Neural cell (in vitro differentiated cells): ENCODE measurements at regions not wholly inside any gene's neighbourhood (a gene's known extent, or its start where the extent isn't known, plus 50 kb on each side); places are given as distances from the start of the nearest gene placed in this dataset.

Experiments
- H2AFZ ChIP-seq: fragments of 200-600, 300-800 bp; sonication (generic), shearing (Covaris generic); 2 replicates; pipeline ENCODE4 v1.6.0; 2014; ENCODE audit warnings: low read depth, mild to moderate bottlenecking, antibody characterized with exemption, low read length, moderate library complexity
- H3F3A ChIP-seq: fragments of 200-600 bp; shearing (Covaris generic); 2 replicates; pipeline ENCODE4 v1.6.1; 2016; ENCODE audit warnings: mild to moderate bottlenecking, moderate library complexity, mixed read lengths, antibody characterized with exemption, low read length; ENCODE audit not compliant: insufficient read depth, poor library complexity, severe bottlenecking
- H3K27ac ChIP-seq: fragments of 200-600, 300-800 bp; sonication (generic), shearing (Covaris generic); 2 replicates; pipeline ENCODE4 v1.5.1; 2014; ENCODE audit warnings: mild to moderate bottlenecking, low read length, moderate library complexity
- H3K27me3 ChIP-seq: fragments of 300-800, 200-600 bp; sonication (generic), shearing (Covaris generic); 2 replicates; pipeline ENCODE4 v1.6.0; 2014; ENCODE audit warnings: mild to moderate bottlenecking, low read depth, low read length, moderate library complexity; ENCODE audit not compliant: insufficient read depth
- H3K36me3 ChIP-seq: fragments of 300-800, 200-600 bp; sonication (generic), shearing (Covaris generic); 2 replicates; pipeline ENCODE4 v1.5.1; 2014; ENCODE audit warnings: mild to moderate bottlenecking, antibody characterized with exemption, low read length, moderate library complexity; ENCODE audit not compliant: insufficient read depth
- H3K4me2 ChIP-seq: fragments of 300-800, 200-600 bp; sonication (generic), shearing (Covaris generic); 2 replicates; pipeline ENCODE4 v1.6.0; 2014; ENCODE audit warnings: mild to moderate bottlenecking, low read length
- H3K4me3 ChIP-seq: fragments of 300-800, 200-600 bp; sonication (generic), shearing (Covaris generic); 2 replicates; pipeline ENCODE4 v1.5.1; 2014; ENCODE audit warnings: mild to moderate bottlenecking, low read length, moderate library complexity
- H3K79me2 ChIP-seq: fragments of 200-600 bp; shearing (Covaris generic); replicated peaks from 2 replicates; pipeline ENCODE4 v1.6.0; 2014; ENCODE audit warnings: mild to moderate bottlenecking, low read length, moderate library complexity; ENCODE audit not compliant: insufficient read depth
- H3K9ac ChIP-seq: fragments of 300-800, 200-600 bp; sonication (generic), shearing (Covaris generic); 2 replicates; pipeline ENCODE4 v1.6.1; 2016; ENCODE audit warnings: mild to moderate bottlenecking, low read length, mixed read lengths
- H3K9me2 ChIP-seq: fragments of 200-600 bp; shearing (Covaris generic); 2 replicates; pipeline ENCODE4 v1.6.1; 2016; ENCODE audit warnings: mild to moderate bottlenecking, low read length, mixed read lengths; ENCODE audit not compliant: insufficient read depth
- H3K9me3 ChIP-seq: fragments of 200-600, 300-800 bp; sonication (generic), shearing (Covaris generic); 2 replicates; pipeline ENCODE4 v1.6.1; 2016; ENCODE audit warnings: mild to moderate bottlenecking, mixed run types, low read length, moderate library complexity, mixed read lengths
- H4K20me1 ChIP-seq: fragments of 200-600 bp; shearing (Covaris generic); 2 replicates; pipeline ENCODE4 v1.6.1; 2016; ENCODE audit warnings: mild to moderate bottlenecking, mixed run types; ENCODE audit not compliant: insufficient read depth
- EP300 ChIP-seq: fragments of 450-650 bp; conservative IDR thresholded peaks from 2 replicates; pipeline ENCODE4 v1.6.1; 2014; ENCODE audit warnings: antibody characterized with exemption, mild to moderate bottlenecking, moderate library complexity; ENCODE audit not compliant: poor library complexity, severe bottlenecking
- EZH2 ChIP-seq: fragments of 200-600, 300-800 bp; shearing (Covaris generic), sonication (generic); IDR thresholded peaks from 2 replicates; pipeline ENCODE4 v1.6.1; 2014; ENCODE audit warnings: antibody characterized with exemption, low read length, borderline replicate concordance, mild to moderate bottlenecking; ENCODE audit not compliant: insufficient read depth, poor library complexity, severe bottlenecking
- MXI1 ChIP-seq: fragments of 450-650 bp; conservative IDR thresholded peaks from 2 replicates; pipeline ENCODE4 v1.6.1; 2014; ENCODE audit warnings: antibody characterized with exemption, mild to moderate bottlenecking; ENCODE audit not compliant: poor library complexity, severe bottlenecking
- POLR2AphosphoS5 ChIP-seq: IDR thresholded peaks from 2 replicates; pipeline ENCODE4 v1.6.1; 2012
- RAD21 ChIP-seq: fragments of 450-650 bp; conservative IDR thresholded peaks from 2 replicates; pipeline ENCODE4 v1.6.1; 2014; ENCODE audit warnings: antibody characterized with exemption, mild to moderate bottlenecking, moderate library complexity
- SMC3 ChIP-seq: fragments of 450-650 bp; conservative IDR thresholded peaks from 2 replicates; pipeline ENCODE4 v1.6.1; 2014; ENCODE audit warnings: antibody characterized with exemption, mild to moderate bottlenecking, moderate library complexity; ENCODE audit not compliant: poor library complexity
- TAF1 ChIP-seq: IDR thresholded peaks from 2 replicates; pipeline ENCODE4 v1.6.1; 2012; ENCODE audit warnings: low read depth
- TF ChIP-seq, protein P1 (sequence below): fragments of 450-650 bp; IDR thresholded peaks from 2 replicates; pipeline ENCODE4 v1.5.1; 2014; ENCODE audit warnings: antibody characterized with exemption, mild to moderate bottlenecking, moderate library complexity; ENCODE audit not compliant: poor library complexity, severe bottlenecking
- TF ChIP-seq, protein P2 (sequence below): IDR thresholded peaks from 2 replicates; pipeline ENCODE4 v1.6.1; 2012; ENCODE audit warnings: borderline replicate concordance

DNA sequence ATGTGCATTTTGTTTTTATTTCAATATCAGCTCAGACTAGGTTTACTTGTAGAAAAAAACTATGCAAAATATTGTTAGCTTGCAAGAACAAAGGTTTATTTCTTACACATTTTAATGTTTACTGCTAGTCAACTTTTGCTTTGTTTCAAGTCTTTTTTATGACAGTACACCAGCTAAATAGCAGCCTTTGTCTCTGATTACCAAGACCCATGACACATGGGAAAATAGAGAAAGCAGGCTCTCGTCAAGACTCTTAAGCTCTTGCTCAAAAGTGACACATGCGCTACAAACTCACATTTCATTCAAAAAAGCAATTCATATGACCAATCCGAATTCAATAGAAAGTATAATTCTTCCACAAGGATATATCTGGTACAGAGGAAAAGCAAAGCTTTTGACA is 642.3 kb upstream of the SLITRK1 start:
- H3K9ac ChIP-seq = no peak overlapping the region
- TF ChIP-seq EZH2 (no peak), SMC3 (no peak), EP300 (no peak), MXI1 (no peak), RAD21 (no peak), POLR2AphosphoS5 (no peak), TAF1 (no peak)
- TF ChIP-seq, protein P1, sequence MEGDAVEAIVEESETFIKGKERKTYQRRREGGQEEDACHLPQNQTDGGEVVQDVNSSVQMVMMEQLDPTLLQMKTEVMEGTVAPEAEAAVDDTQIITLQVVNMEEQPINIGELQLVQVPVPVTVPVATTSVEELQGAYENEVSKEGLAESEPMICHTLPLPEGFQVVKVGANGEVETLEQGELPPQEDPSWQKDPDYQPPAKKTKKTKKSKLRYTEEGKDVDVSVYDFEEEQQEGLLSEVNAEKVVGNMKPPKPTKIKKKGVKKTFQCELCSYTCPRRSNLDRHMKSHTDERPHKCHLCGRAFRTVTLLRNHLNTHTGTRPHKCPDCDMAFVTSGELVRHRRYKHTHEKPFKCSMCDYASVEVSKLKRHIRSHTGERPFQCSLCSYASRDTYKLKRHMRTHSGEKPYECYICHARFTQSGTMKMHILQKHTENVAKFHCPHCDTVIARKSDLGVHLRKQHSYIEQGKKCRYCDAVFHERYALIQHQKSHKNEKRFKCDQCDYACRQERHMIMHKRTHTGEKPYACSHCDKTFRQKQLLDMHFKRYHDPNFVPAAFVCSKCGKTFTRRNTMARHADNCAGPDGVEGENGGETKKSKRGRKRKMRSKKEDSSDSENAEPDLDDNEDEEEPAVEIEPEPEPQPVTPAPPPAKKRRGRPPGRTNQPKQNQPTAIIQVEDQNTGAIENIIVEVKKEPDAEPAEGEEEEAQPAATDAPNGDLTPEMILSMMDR = no peak
- TF ChIP-seq, protein P2, sequence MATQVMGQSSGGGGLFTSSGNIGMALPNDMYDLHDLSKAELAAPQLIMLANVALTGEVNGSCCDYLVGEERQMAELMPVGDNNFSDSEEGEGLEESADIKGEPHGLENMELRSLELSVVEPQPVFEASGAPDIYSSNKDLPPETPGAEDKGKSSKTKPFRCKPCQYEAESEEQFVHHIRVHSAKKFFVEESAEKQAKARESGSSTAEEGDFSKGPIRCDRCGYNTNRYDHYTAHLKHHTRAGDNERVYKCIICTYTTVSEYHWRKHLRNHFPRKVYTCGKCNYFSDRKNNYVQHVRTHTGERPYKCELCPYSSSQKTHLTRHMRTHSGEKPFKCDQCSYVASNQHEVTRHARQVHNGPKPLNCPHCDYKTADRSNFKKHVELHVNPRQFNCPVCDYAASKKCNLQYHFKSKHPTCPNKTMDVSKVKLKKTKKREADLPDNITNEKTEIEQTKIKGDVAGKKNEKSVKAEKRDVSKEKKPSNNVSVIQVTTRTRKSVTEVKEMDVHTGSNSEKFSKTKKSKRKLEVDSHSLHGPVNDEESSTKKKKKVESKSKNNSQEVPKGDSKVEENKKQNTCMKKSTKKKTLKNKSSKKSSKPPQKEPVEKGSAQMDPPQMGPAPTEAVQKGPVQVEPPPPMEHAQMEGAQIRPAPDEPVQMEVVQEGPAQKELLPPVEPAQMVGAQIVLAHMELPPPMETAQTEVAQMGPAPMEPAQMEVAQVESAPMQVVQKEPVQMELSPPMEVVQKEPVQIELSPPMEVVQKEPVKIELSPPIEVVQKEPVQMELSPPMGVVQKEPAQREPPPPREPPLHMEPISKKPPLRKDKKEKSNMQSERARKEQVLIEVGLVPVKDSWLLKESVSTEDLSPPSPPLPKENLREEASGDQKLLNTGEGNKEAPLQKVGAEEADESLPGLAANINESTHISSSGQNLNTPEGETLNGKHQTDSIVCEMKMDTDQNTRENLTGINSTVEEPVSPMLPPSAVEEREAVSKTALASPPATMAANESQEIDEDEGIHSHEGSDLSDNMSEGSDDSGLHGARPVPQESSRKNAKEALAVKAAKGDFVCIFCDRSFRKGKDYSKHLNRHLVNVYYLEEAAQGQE = no peak
- H3K9me3 ChIP-seq = no peaks in the 10 kb centered on the region

DNA sequence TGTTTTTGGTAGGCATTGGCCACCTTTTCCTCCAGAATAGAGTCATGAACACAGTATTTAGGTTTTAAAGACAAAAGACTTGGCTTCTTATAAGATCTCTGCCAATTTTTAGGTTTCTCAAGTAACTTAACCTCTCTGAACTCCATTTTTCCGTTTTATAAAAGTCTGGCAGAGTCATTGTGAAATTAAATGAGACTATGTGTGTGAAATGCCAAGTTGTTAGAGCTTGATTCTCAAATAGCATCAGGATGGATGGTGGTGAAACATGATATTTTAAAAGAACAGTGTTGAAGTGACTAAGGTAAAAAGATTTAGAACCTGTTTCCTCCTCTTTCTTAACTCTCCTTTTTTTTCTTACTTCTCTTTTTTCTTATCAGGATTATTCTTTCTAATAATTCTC is 617.7 kb upstream of the SLITRK1 start:
- no peaks in the 10 kb centered on the region for H3K9me3 ChIP-seq
- no peak overlapping the region for H3K9ac ChIP-seq
- no peaks in the 10 kb centered on the region for H3K27me3 ChIP-seq
- H3K4me3 ChIP-seq = no peak overlapping the region
- no peaks in the 10 kb centered on the region for H3K79me2 ChIP-seq
- H3K27ac ChIP-seq = no peak overlapping the region
- TF ChIP-seq, protein P2 = no peak
- no peak for TF ChIP-seq TAF1
- TF ChIP-seq MXI1 = no peak
- TF ChIP-seq, protein P1 = no peak
- no peak for TF ChIP-seq EP300
- no peak for TF ChIP-seq EZH2
- TF ChIP-seq POLR2AphosphoS5 = no peak
- no peak for TF ChIP-seq SMC3
- TF ChIP-seq RAD21 = no peak
- H3K36me3 ChIP-seq = no peaks in the 10 kb centered on the region
- H2AFZ ChIP-seq = no peak overlapping the region
- no peaks in the 10 kb centered on the region for H3K9me2 ChIP-seq
- no peak overlapping the region for H3K4me2 ChIP-seq
- H4K20me1 ChIP-seq = no peaks in the 10 kb centered on the region
- H3F3A ChIP-seq = no peaks in the 10 kb centered on the region

More for the DNA sequence above, 642.3 kb upstream of the SLITRK1 start:
- Histone ChIP-seq H2AFZ (no peak overlapping the region), H3K36me3 (no peaks in the 10 kb centered on the region), H3K27me3 (no peaks in the 10 kb centered on the region), H3K27ac (no peak overlapping the region), H3K9me2 (no peaks in the 10 kb centered on the region), H3K4me2 (no peak overlapping the region), H4K20me1 (no peaks in the 10 kb centered on the region), H3K79me2 (no peaks in the 10 kb centered on the region), H3K4me3 (no peak overlapping the region), H3F3A (no peaks in the 10 kb centered on the region)
